H1 (cell line): ENCODE measurements at regions not wholly inside any gene's neighbourhood (a gene's known extent, or its start where the extent isn't known, plus 50 kb on each side); places are given as distances from the start of the nearest gene placed in this dataset.

ENCODE experiments used
- ASH2L ChIP-seq: fragments of 200-600, 300-600 bp; sonication (generic); IDR thresholded peaks from one replicate; pipeline ENCODE4 v1.7.1; 2017; ENCODE audit warnings: low read length
- RAD21 ChIP-seq, 2 experiments: IDR thresholded peaks in 1 of 2; conservative IDR thresholded peaks in 1 of 2; 2 replicates each; pipeline ENCODE4 v1.6.1; 2011; ENCODE audit warnings: low read depth in 2 of 2, low read length in 2 of 2, improper control_type of control experiment in 1 of 2, inconsistent platforms in 1 of 2, mild to moderate bottlenecking in 1 of 2, moderate library complexity in 1 of 2
- TF ChIP-seq, protein P1 (sequence below): fragments of 300-600 bp; sonication (generic); IDR thresholded peaks from 2 replicates; pipeline ENCODE4 v1.7.1; 2012; ENCODE audit warnings: low read length, moderate library complexity, mild to moderate bottlenecking, inconsistent platforms; ENCODE audit not compliant: insufficient replicate concordance

DNA sequence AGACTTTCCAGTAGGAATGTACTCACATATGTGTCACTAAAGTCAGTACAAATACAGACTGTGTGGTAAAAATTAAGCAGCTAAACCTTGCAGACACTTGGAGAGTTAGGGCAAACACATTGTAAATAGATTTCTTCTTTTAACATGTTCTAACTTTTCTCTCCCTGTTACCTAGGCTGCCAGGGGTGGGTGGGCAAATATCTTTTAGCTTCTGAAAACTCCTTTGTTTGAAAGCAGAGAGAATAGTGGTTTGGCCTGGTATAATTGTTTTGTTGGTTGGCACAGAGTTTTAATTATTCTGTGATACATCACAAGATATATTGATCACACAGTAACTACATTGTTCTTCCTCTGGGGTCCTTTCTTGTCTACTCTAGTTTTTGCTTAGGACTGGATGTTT, 289.8 kb upstream of the DACH1 start (continued):
- TF ChIP-seq, protein P1, sequence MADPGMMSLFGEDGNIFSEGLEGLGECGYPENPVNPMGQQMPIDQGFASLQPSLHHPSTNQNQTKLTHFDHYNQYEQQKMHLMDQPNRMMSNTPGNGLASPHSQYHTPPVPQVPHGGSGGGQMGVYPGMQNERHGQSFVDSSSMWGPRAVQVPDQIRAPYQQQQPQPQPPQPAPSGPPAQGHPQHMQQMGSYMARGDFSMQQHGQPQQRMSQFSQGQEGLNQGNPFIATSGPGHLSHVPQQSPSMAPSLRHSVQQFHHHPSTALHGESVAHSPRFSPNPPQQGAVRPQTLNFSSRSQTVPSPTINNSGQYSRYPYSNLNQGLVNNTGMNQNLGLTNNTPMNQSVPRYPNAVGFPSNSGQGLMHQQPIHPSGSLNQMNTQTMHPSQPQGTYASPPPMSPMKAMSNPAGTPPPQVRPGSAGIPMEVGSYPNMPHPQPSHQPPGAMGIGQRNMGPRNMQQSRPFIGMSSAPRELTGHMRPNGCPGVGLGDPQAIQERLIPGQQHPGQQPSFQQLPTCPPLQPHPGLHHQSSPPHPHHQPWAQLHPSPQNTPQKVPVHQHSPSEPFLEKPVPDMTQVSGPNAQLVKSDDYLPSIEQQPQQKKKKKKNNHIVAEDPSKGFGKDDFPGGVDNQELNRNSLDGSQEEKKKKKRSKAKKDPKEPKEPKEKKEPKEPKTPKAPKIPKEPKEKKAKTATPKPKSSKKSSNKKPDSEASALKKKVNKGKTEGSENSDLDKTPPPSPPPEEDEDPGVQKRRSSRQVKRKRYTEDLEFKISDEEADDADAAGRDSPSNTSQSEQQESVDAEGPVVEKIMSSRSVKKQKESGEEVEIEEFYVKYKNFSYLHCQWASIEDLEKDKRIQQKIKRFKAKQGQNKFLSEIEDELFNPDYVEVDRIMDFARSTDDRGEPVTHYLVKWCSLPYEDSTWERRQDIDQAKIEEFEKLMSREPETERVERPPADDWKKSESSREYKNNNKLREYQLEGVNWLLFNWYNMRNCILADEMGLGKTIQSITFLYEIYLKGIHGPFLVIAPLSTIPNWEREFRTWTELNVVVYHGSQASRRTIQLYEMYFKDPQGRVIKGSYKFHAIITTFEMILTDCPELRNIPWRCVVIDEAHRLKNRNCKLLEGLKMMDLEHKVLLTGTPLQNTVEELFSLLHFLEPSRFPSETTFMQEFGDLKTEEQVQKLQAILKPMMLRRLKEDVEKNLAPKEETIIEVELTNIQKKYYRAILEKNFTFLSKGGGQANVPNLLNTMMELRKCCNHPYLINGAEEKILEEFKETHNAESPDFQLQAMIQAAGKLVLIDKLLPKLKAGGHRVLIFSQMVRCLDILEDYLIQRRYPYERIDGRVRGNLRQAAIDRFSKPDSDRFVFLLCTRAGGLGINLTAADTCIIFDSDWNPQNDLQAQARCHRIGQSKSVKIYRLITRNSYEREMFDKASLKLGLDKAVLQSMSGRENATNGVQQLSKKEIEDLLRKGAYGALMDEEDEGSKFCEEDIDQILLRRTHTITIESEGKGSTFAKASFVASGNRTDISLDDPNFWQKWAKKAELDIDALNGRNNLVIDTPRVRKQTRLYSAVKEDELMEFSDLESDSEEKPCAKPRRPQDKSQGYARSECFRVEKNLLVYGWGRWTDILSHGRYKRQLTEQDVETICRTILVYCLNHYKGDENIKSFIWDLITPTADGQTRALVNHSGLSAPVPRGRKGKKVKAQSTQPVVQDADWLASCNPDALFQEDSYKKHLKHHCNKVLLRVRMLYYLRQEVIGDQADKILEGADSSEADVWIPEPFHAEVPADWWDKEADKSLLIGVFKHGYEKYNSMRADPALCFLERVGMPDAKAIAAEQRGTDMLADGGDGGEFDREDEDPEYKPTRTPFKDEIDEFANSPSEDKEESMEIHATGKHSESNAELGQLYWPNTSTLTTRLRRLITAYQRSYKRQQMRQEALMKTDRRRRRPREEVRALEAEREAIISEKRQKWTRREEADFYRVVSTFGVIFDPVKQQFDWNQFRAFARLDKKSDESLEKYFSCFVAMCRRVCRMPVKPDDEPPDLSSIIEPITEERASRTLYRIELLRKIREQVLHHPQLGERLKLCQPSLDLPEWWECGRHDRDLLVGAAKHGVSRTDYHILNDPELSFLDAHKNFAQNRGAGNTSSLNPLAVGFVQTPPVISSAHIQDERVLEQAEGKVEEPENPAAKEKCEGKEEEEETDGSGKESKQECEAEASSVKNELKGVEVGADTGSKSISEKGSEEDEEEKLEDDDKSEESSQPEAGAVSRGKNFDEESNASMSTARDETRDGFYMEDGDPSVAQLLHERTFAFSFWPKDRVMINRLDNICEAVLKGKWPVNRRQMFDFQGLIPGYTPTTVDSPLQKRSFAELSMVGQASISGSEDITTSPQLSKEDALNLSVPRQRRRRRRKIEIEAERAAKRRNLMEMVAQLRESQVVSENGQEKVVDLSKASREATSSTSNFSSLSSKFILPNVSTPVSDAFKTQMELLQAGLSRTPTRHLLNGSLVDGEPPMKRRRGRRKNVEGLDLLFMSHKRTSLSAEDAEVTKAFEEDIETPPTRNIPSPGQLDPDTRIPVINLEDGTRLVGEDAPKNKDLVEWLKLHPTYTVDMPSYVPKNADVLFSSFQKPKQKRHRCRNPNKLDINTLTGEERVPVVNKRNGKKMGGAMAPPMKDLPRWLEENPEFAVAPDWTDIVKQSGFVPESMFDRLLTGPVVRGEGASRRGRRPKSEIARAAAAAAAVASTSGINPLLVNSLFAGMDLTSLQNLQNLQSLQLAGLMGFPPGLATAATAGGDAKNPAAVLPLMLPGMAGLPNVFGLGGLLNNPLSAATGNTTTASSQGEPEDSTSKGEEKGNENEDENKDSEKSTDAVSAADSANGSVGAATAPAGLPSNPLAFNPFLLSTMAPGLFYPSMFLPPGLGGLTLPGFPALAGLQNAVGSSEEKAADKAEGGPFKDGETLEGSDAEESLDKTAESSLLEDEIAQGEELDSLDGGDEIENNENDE: no peak
- TF ChIP-seq ASH2L (no peak), RAD21 (IDR thresholded peaks at IDR 0.05 in 1 of 2, conservative IDR thresholded peaks at IDR 0.05 in 1 of 2; ENCODE audit: low read depth in 2 of 2, low read length in 2 of 2) (no peak)
